Stomach smooth muscle (tissue), 2 donors: ENCODE measurements at regions not wholly inside any gene's neighbourhood (a gene's known extent, or its start where the extent isn't known, plus 50 kb on each side); places are given as distances from the start of the nearest gene placed in this dataset.

Source experiments
- H3K27ac ChIP-seq: one replicate; pipeline ENCODE4 v1.7.0; 2013; ENCODE audit warnings: mild to moderate bottlenecking, low read length, inconsistent platforms
- H3K27me3 ChIP-seq, 2 donors: one replicate each; pipeline ENCODE4 v1.7.0; 2013; ENCODE audit warnings: low read length in 2 of 2; ENCODE audit not compliant: insufficient read depth in 2 of 2, control insufficient read depth in 1 of 2
- H3K36me3 ChIP-seq, 2 donors: one replicate each; pipeline ENCODE4 v1.7.0; 2013; ENCODE audit warnings: low read length in 2 of 2; ENCODE audit not compliant: control insufficient read depth in 2 of 2, insufficient read depth in 2 of 2
- H3K4me1 ChIP-seq: one replicate; pipeline ENCODE4 v1.7.0; 2013; ENCODE audit warnings: low read length; ENCODE audit not compliant: control insufficient read depth, insufficient read depth
- H3K4me3 ChIP-seq, 2 donors: one replicate each; pipeline ENCODE4 v1.7.0; 2013; ENCODE audit warnings: low read length in 2 of 2
- H3K9ac ChIP-seq, 2 donors: one replicate each; pipeline ENCODE4 v1.7.0; 2013; ENCODE audit warnings: low read length in 2 of 2, mild to moderate bottlenecking in 1 of 2
- H3K9me3 ChIP-seq, 2 donors: one replicate each; pipeline ENCODE4 v1.7.0; 2013; ENCODE audit warnings: low read length in 2 of 2; ENCODE audit not compliant: control insufficient read depth in 2 of 2
- donor health status: healthy.
- donor health status: Pancreatic carcinoma.

DNA sequence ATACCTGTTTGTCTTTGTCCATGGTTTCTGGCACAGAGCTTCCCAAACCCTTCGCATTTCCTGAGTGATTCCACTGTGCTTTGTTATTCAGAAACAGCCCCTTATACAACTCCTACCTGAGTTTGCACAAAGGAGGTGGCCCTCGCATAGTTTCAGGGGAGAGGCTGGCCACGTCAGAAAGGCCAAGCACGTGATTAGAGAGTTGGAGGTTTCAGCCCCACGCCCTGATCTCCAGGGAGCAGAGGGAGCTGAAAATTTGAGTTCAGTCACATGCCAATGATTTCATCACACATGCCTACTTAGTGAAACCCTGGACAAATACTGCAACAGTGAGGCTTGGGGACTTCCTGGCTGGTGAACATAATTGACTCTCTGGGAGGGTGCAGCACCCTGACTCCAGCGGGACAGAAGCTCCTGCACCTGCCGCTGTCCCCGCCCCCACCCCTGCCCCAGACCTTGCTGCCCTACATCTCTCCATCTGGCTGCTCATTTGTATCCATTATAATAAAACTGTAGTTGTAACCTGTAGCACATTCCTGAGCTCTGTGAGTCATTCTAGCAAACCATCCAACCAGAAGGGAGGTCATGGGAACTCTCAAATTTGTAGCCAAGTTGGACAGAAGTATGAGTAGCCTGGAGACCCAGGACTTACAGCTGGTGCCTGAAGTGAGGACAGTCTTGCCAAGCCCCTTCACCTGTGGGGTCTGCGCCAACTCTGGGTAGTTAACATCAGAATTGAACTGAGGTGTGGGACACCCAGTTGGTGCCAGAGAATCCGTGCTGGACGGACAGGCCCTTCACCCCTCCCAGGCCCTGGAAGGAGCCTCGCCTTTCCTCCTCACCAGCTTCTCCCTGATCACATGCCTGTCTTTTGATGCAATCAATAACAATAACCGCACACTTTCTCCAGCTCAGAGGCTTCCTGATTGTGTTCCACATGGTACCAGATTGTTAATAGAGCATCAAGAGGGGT lies 224.3 kb downstream of the ANAPC1 start:
- Histone ChIP-seq H3K27me3 (no peaks in the 10 kb centered on the region), H3K4me1 (peaks cover 6% of the 10 kb centered on the region), H3K9me3 (no peaks in the 10 kb centered on the region), H3K4me3 (no peak overlapping the region), H3K27ac (no peak overlapping the region), H3K9ac (no peak overlapping the region), H3K36me3 (no peaks in the 10 kb centered on the region)

DNA sequence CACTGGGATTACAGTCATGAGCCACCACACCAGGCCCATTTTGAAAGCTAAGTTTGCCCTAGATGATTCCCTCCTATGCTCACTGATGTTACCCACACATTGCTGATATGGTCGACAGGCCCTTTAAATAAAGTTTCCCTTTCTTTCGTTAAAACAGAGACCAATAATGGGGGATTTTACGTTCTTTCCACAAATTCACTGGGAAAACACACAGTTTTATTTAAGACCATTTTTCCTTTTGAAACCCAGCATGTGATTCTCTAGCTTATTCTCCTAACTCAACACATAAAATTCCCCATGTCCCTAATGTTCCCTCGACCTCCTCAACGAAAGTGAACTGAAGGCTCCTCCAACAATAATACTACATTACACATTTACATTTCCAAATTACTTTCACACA lies 223.2 kb downstream of the ANAPC1 start:
- Histone ChIP-seq H3K9ac (no peak overlapping the region), H3K36me3 (no peaks in the 10 kb centered on the region), H3K4me1 (peaks cover 6% of the 10 kb centered on the region), H3K4me3 (no peak overlapping the region), H3K9me3 (no peaks in the 10 kb centered on the region), H3K27ac (no peak overlapping the region), H3K27me3 (no peaks in the 10 kb centered on the region)

DNA sequence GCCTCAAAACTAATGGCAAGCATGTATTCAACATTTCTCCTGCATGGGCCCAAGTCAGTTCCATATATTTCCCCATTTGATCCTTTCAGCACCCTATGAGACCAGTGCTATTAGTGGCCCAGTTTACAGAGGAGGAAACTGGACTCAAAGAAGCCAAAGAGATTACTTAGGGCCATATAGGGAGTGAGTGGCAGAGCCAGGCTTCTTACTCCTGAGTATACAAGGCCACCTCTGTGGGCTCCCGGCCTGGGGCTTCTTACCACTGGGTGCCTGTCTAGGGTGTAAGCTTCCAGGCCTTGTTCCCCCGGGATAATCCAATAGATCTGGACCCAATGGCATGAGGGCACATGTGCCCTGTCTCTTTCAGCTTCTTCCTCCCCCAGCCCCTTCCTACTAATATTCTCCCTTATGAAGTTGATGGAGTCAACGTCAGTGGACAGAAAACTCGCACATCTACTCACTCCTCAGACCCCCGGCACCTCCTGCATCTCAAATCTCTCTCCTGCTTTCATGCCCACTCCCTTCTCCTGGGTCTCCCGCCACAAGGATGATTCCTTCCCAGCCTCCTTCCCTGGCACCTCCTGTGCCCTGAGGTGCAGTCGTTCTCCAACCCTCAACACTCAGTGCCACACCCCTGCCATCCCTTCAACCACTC lies 222.6 kb downstream of the ANAPC1 start:
- no peaks in the 10 kb centered on the region for H3K9me3 ChIP-seq
- H3K4me1 ChIP-seq: peaks cover 6% of the 10 kb centered on the region
- H3K36me3 ChIP-seq: no peaks in the 10 kb centered on the region
- no peaks in the 10 kb centered on the region for H3K27me3 ChIP-seq
- no peak overlapping the region for H3K9ac ChIP-seq
- no peak overlapping the region for H3K27ac ChIP-seq
- no peak overlapping the region for H3K4me3 ChIP-seq

DNA sequence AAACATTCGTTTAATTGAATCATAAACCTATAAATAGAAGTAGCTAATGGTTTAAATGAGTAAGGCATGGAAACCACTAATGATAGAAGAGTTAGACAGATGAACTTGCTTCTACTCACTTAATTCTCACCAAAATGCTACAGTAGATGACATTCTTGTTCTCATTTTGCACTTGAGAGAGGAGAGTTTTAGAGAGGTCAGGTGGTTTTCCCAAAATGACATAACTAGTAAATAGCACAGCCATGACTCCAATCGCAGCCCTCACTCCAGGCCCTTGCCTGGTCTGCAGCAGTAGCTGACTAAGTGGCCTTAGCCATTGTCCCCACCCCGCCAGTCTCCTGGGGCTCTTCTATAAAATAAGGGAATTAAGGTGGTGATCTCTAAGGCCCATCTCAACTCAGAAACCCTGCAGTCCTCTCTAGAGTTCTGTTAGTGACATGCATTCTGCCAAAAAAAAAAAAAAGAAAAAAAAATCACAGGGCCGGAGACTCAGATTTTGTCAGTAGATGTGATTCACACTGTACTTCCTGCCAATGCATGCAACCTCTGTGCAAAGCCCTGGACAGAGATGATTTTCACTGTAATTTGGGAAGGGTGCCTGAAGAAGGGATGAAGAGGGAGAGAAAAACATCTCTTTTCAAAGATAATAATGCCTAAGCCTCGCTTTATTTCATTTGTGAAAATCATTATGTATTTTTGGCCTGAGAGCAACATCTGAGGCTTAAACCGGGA lies 221.8 kb downstream of the ANAPC1 start:
- Histone ChIP-seq H3K36me3 (no peaks in the 10 kb centered on the region), H3K4me3 (no peak overlapping the region), H3K9me3 (no peaks in the 10 kb centered on the region), H3K4me1 (peaks cover 6% of the 10 kb centered on the region), H3K27me3 (no peaks in the 10 kb centered on the region), H3K9ac (no peak overlapping the region), H3K27ac (no peak overlapping the region)

DNA sequence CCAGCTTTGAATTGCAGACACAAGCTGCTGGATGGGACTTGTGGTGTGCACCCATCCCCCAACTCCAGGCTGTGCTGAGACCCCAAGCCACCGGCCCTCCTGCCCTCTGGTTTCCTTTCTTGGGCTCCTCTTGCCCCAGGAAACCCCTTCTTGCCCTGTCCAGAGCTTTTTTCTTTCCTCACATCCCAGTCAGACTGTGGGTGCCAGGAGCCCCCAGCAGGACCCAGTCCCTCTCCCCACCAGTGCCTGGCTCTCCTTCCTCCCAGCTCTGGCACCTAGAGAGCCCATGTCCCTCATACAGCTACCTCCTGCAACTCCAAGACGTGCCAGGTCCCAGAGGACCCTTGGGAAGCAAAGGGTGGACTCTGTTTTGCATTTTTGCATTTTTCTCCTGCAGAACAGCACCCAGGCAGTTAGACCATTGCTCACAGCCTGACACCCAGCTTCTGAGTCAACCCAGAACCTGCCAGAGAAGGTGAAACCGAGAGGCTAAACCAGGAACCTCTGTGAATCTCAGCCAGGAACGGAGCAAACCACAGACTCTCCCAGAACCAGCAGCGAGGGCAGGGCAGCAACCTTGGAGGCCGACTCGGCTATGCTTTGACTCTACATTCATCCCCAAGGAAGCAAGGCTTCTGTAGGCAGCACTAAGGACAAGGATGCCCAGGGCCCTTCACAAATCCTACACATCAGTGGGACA lies 221.1 kb downstream of the ANAPC1 start:
- H3K36me3 ChIP-seq: no peaks in the 10 kb centered on the region
- H3K27me3 ChIP-seq: no peaks in the 10 kb centered on the region
- no peak overlapping the region for H3K9ac ChIP-seq
- H3K4me1 ChIP-seq: peaks cover 6% of the 10 kb centered on the region
- H3K9me3 ChIP-seq: no peaks in the 10 kb centered on the region
- no peak overlapping the region for H3K27ac ChIP-seq
- H3K4me3 ChIP-seq: no peak overlapping the region

DNA sequence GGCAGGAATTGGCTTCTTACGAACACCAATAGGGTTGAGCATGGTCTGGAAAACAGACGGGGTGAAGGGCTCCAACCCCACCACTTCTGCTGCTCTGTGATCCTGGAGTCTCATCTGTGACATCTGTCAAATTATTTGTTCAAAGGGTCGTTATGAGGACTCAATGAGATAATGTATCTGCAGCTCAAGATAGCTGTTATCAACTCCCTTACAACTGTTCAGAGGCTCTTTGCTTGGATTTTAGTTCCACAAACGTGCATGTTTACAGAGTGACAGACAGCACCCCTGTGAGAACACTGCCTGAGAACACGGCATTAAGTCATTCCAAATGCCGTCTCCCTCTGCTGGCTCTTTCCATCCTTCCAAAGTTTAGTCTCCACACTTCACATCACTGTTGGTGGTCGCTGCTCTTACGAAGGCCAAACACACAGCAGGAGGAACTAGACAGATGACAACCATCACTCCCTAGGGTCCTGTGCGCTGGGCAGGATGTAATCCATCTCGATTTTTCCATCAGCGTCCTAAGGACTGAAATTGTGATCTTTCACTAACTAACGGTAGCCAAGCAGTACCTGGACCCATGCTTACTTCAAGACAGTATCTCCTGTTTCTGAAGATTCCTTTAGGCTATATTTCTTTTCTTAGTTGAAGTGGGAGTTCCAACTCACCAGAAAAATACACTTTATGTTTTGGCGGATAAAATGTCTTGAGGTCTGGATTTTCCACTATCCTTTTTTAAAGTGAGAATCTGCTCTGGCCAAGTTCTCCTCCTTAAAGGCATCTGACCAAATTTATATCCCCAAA lies 220.3 kb downstream of the ANAPC1 start:
- H3K9ac ChIP-seq: no peak overlapping the region
- no peaks in the 10 kb centered on the region for H3K36me3 ChIP-seq
- no peaks in the 10 kb centered on the region for H3K27me3 ChIP-seq
- H3K4me3 ChIP-seq: no peak overlapping the region
- no peaks in the 10 kb centered on the region for H3K9me3 ChIP-seq
- no peak overlapping the region for H3K27ac ChIP-seq
- H3K4me1 ChIP-seq: peaks cover 6% of the 10 kb centered on the region

DNA sequence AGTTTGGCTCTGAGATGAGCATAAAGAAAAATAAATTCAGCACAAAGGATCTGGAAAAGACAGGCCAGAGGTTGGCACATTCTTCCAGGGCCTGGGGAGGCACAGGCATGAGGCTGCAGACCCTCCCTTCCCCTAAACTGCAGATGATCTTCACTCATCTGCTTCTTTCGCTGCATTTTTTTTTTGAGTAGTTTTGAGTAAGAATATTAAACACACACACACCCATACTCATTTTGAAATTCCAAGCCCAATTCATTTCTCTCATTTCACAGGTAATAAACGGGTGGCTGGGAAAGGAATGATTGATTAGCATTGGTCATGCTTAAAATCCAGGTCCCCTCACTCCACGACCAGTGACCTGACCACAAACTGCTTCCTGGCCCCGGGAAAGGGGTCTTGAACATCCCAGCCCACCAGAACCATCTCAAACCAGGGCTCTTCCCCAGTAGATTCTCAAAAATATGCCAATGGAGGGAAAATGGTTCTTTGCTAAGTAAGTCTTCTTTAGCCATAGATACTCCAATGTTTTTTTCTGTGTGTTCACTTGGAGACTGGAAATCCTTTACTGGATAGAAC lies 219.6 kb downstream of the ANAPC1 start:
- Histone ChIP-seq H3K4me3 (no peak overlapping the region), H3K9ac (no peak overlapping the region), H3K4me1 (peaks cover 6% of the 10 kb centered on the region), H3K36me3 (no peaks in the 10 kb centered on the region), H3K9me3 (no peaks in the 10 kb centered on the region), H3K27me3 (no peaks in the 10 kb centered on the region), H3K27ac (no peak overlapping the region)

DNA sequence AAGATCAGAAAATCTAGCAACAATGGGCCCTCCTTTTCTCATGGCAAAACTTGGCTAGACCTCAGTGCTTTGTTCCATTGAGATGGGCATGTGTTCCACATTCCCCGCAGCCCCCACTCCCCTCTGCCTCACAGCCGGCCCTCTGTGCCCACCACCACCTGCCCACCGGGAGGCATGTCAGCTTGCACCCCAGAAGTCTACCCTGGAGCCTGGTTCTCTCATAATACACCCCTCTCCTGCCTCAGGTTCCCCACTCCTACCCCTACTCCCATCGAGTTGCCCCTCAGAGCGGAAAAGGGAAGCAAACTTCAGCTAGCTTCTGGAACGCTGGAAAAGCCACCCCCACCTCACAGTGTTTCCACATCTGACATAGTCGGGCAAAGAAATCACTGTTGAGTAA lies 219.0 kb downstream of the ANAPC1 start:
- H3K9me3 ChIP-seq: no peaks in the 10 kb centered on the region
- no peak overlapping the region for H3K27ac ChIP-seq
- no peaks in the 10 kb centered on the region for H3K27me3 ChIP-seq
- peaks cover 6% of the 10 kb centered on the region for H3K4me1 ChIP-seq
- no peak overlapping the region for H3K9ac ChIP-seq
- no peaks in the 10 kb centered on the region for H3K36me3 ChIP-seq
- H3K4me3 ChIP-seq: no peak overlapping the region

DNA sequence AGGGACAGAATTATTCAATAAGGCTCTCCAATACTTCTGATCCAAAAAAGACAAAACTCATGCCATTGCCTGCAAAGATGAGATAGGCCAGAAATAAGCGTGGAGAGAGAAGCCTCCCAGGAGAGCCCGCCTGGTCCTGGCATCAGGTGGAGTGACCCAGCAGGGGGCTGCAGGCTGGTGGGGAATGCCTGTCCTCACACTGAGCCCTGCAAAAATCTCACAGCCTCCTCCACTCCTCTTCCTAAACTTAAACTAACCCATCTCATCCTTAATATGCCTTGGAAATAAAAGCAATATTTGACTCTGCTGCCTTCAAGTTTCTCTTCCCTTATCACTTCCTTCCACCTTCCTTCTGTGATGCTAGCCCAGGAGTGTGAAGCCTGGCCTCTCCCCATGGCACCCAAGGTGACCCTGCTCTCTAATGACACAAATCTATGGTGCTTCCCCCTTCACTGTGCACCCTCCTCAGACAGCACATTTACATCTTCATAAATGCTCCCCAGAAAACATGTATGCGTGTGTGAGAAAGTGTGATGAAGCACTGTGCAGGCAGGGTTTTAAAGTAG lies 218.4 kb downstream of the ANAPC1 start:
- Histone ChIP-seq H3K4me3 (no peak overlapping the region), H3K9me3 (no peaks in the 10 kb centered on the region), H3K4me1 (peaks cover 6% of the 10 kb centered on the region), H3K27ac (no peak overlapping the region), H3K36me3 (no peaks in the 10 kb centered on the region), H3K9ac (no peak overlapping the region), H3K27me3 (no peaks in the 10 kb centered on the region)
